HG02852 (cell line): ENCODE measurements at regions not wholly inside any gene's neighbourhood (a gene's known extent, or its start where the extent isn't known, plus 50 kb on each side); places are given as distances from the start of the nearest gene placed in this dataset.

Experiments
- ATAC-seq: cut with Tn5 transposase; IDR thresholded peaks from one replicate; pipeline ENCODE4 v1.9.1; 2021; ENCODE audit warnings: mild to moderate bottlenecking, moderate library complexity; ENCODE audit not compliant: unreplicated experiment

- ATAC-seq, result no peak
Observed at GRCh38 chr13:104355041-104355670, 1288.9 kb upstream of the SLC10A2 start.

- ATAC-seq, result no peak
Observed at GRCh38 chr13:104327211-104327610, 1261.0 kb upstream of the SLC10A2 start.

GRCh38 chr13:104326523-104326922 lies 1260.3 kb upstream of the SLC10A2 start:
- ATAC-seq, result no peak

- ATAC-seq, result no peak
Observed at GRCh38 chr13:104321756-104322155, 1255.5 kb upstream of the SLC10A2 start.

GRCh38 chr13:104320446-104320845 lies 1254.2 kb upstream of the SLC10A2 start:
- no peak for ATAC-seq

- no peak for ATAC-seq
Observed at GRCh38 chr13:104318121-104318520, 1251.9 kb upstream of the SLC10A2 start.

GRCh38 chr13:104315606-104316005 lies 1249.4 kb upstream of the SLC10A2 start:
- no peak for ATAC-seq

GRCh38 chr13:104314926-104315535 lies 1248.8 kb upstream of the SLC10A2 start:
- ATAC-seq, result no peak

GRCh38 chr13:104314321-104314720 lies 1248.1 kb upstream of the SLC10A2 start:
- no peak for ATAC-seq

GRCh38 chr13:104310861-104311260 lies 1244.6 kb upstream of the SLC10A2 start:
- no peak for ATAC-seq

GRCh38 chr13:104309431-104309830 lies 1243.2 kb upstream of the SLC10A2 start:
- no peak for ATAC-seq

- no peak for ATAC-seq
Observed at GRCh38 chr13:104301171-104301975, 1235.2 kb upstream of the SLC10A2 start.

GRCh38 chr13:104297075-104297474 lies 1230.9 kb upstream of the SLC10A2 start:
- no peak for ATAC-seq

GRCh38 chr13:104296286-104296685 lies 1230.1 kb upstream of the SLC10A2 start:
- ATAC-seq, result no peak

- ATAC-seq, result no peak
Observed at GRCh38 chr13:104295537-104295936, 1229.3 kb upstream of the SLC10A2 start.

- no peak for ATAC-seq
Observed at GRCh38 chr13:104289400-104289799, 1223.2 kb upstream of the SLC10A2 start.

GRCh38 chr13:104288496-104288895 lies 1222.3 kb upstream of the SLC10A2 start:
- no peak for ATAC-seq

- ATAC-seq, result no peak
Observed at GRCh38 chr13:104286566-104287290, 1220.5 kb upstream of the SLC10A2 start.

GRCh38 chr13:104281910-104282309 lies 1215.7 kb upstream of the SLC10A2 start:
- ATAC-seq, result no peak

- ATAC-seq, result no peak
Observed at GRCh38 chr13:104270731-104271130, 1204.5 kb upstream of the SLC10A2 start.

- no peak for ATAC-seq
Observed at GRCh38 chr13:104267206-104267811, 1201.1 kb upstream of the SLC10A2 start.
